ENCODE measurements at regions not wholly inside any gene's neighbourhood (a gene's known extent, or its start where the extent isn't known, plus 50 kb on each side); places are given as distances from the start of the nearest gene placed in this dataset.

- peak; percentile 19 for DNase-seq (ENCODE audit: low spot score)
- Histone ChIP-seq H3K4me3 (no peak overlapping the region), H3K27ac (no peak overlapping the region)
- TF ChIP-seq CTCF (IDR thresholded peaks at IDR 0.05), result no peak
These were observed 1526.0 kb downstream of the TBC1D22A start for GRCh38 chr22:48288376-48288940.

GRCh38 chr22:48287031-48287430 lies 1524.6 kb downstream of the TBC1D22A start:
- no peak for DNase-seq (ENCODE audit: low spot score)
- no peak for TF ChIP-seq CTCF (IDR thresholded peaks at IDR 0.05)
- Histone ChIP-seq H3K4me3 (no peak overlapping the region), H3K27ac (no peak overlapping the region)

GRCh38 chr22:48284671-48285070 lies 1522.2 kb downstream of the TBC1D22A start:
- peak; percentile 12 for DNase-seq (ENCODE audit: low spot score)
- Histone ChIP-seq H3K4me3 (no peak overlapping the region), H3K27ac (no peak overlapping the region)
- no peak for TF ChIP-seq CTCF (IDR thresholded peaks at IDR 0.05)

GRCh38 chr22:48282804-48283203 lies 1520.4 kb downstream of the TBC1D22A start:
- TF ChIP-seq CTCF (IDR thresholded peaks at IDR 0.05), result no peak
- no peak for DNase-seq (ENCODE audit: low spot score)
- no peak overlapping the region for H3K27ac ChIP-seq
- H3K4me3 ChIP-seq, result no peak overlapping the region

- DNase-seq (ENCODE audit: low spot score), result no peak
- no peak overlapping the region for H3K27ac ChIP-seq
- no peak for TF ChIP-seq CTCF (IDR thresholded peaks at IDR 0.05)
- H3K4me3 ChIP-seq, result no peak overlapping the region
These were observed 1517.0 kb downstream of the TBC1D22A start for GRCh38 chr22:48279461-48279756.

- H3K27ac ChIP-seq, result no peak overlapping the region
- no peak overlapping the region for H3K4me3 ChIP-seq
- TF ChIP-seq CTCF (IDR thresholded peaks at IDR 0.05), result no peak
- peak; percentile 55 for DNase-seq (ENCODE audit: low spot score)
These were observed 1516.4 kb downstream of the TBC1D22A start for GRCh38 chr22:48278620-48279460.
